Thymus (tissue), 11 donors: ENCODE measurements at regions not wholly inside any gene's neighbourhood (a gene's known extent, or its start where the extent isn't known, plus 50 kb on each side); places are given as distances from the start of the nearest gene placed in this dataset.
"Not testable (repeated sequence)": the region's sequence is repeated elsewhere in the genome, so short reads cannot be mapped to it uniquely, and the experiment has no call there.

Source experiments
- DNase-seq, 9 donors: peaks; one replicate each; pipeline ENCODE4 v3.0.0-alpha.2; 2013; ENCODE audit warnings: low spot score in 9 of 9, low read depth in 6 of 9, missing footprints in 1 of 9
- H3K27ac ChIP-seq, 2 donors: one replicate each; pipeline ENCODE4 v1.5.1; 2013; ENCODE audit warnings: control low read depth in 1 of 2, low read depth in 1 of 2, low read length in 1 of 2, mild to moderate bottlenecking in 1 of 2, moderate library complexity in 1 of 2
- H3K27me3 ChIP-seq, 2 donors: one replicate each; pipeline ENCODE4 v1.5.1; 2013; ENCODE audit warnings: low read length in 1 of 2; ENCODE audit not compliant: control insufficient read depth in 2 of 2, insufficient read depth in 1 of 2
- H3K36me3 ChIP-seq, 2 donors: one replicate each; pipeline ENCODE4 v1.5.1; 2013; ENCODE audit warnings: low read length in 1 of 2, mild to moderate bottlenecking in 1 of 2, moderate library complexity in 1 of 2; ENCODE audit not compliant: control insufficient read depth in 2 of 2, insufficient read depth in 2 of 2
- H3K4me1 ChIP-seq, 2 donors: one replicate each; pipeline ENCODE4 v1.5.1; 2013; ENCODE audit warnings: low read length in 2 of 2; ENCODE audit not compliant: control insufficient read depth in 2 of 2, insufficient read depth in 2 of 2
- H3K4me3 ChIP-seq, 2 donors: one replicate each; pipeline ENCODE4 v1.5.1; 2013; ENCODE audit warnings: low read length in 2 of 2, control low read depth in 1 of 2, mild to moderate bottlenecking in 1 of 2
- H3K9me3 ChIP-seq, 2 donors: one replicate each; pipeline ENCODE4 v1.5.1; 2013; ENCODE audit warnings: low read length in 1 of 2, mild to moderate bottlenecking in 1 of 2; ENCODE audit not compliant: control insufficient read depth in 2 of 2, insufficient read depth in 1 of 2
- WGBS: extraction: QIAGEN DNeasy Blood & Tissue Kit; methylation state at CpG from one replicate; pipeline ENCODE4 v1.1.7; 2013; 5-methylcytosine and 5-hydroxymethylcytosine counted together
- donor health status: healthy.

- no peak overlapping the region for H3K4me3 ChIP-seq
- no peaks in the 10 kb centered on the region for H3K4me1 ChIP-seq
- H3K27ac ChIP-seq = no peak overlapping the region
- H3K9me3 ChIP-seq = no peaks in the 10 kb centered on the region
- 97% methylated on average over 3 of the region's 3 CpGs for WGBS
- no peak for DNase-seq
- no peaks in the 10 kb centered on the region for H3K36me3 ChIP-seq
- no peaks in the 10 kb centered on the region for H3K27me3 ChIP-seq
Measured at GRCh38 chr7:65317372-65317771, 56.3 kb upstream of the ZNF92 start.

DNA sequence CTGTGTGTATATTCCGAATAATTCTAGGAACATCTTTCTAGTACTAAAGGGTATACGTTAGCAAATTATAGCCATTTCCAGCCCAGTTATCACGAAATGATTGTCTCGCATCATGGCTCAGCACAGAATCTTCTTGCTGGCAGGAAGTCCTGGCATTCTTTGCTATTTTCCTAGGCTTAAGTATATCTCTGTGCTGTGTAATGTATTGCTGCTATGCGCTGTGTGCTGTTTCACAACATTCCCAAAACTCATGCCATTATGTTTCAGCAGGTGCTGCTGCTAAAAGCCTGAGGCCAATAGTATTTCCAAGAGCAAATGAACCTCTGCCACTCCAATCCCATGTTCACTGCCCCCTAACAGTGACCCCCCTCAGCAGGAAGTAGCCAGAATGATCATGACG lies 62.9 kb upstream of the ZNF92 start:
- H3K4me1 ChIP-seq = no peaks in the 10 kb centered on the region
- H3K27me3 ChIP-seq = no peaks in the 10 kb centered on the region
- DNase-seq = no peak
- no peaks in the 10 kb centered on the region for H3K36me3 ChIP-seq
- H3K9me3 ChIP-seq = no peaks in the 10 kb centered on the region
- no peak overlapping the region for H3K4me3 ChIP-seq
- 93% methylated on average over 6 of the region's 6 CpGs for WGBS
- H3K27ac ChIP-seq = no peak overlapping the region

GRCh38 chr7:65308300-65308678 lies 65.4 kb upstream of the ZNF92 start:
- peaks cover 0 to 5% of the 10 kb centered on the region in 2 donors for H3K4me1 ChIP-seq
- H3K27me3 ChIP-seq = no peaks in the 10 kb centered on the region
- no peak overlapping the region for H3K4me3 ChIP-seq
- WGBS = 88% methylated on average over 2 of the region's 2 CpGs
- no peak for DNase-seq
- no peaks in the 10 kb centered on the region for H3K36me3 ChIP-seq
- no peaks in the 10 kb centered on the region for H3K9me3 ChIP-seq
- H3K27ac ChIP-seq = no peak overlapping the region

GRCh38 chr7:65307651-65308299 lies 65.9 kb upstream of the ZNF92 start:
- H3K36me3 ChIP-seq = no peaks in the 10 kb centered on the region
- no peaks in the 10 kb centered on the region for H3K27me3 ChIP-seq
- H3K4me1 ChIP-seq = peaks cover 0 to 5% of the 10 kb centered on the region in 2 donors
- H3K27ac ChIP-seq = no peak overlapping the region
- WGBS = 51% methylated on average over 8 of the region's 8 CpGs
- DNase-seq = peak; percentile 4 to 70 (median 34)
- H3K9me3 ChIP-seq = no peaks in the 10 kb centered on the region
- H3K4me3 ChIP-seq = no peak overlapping the region

DNA sequence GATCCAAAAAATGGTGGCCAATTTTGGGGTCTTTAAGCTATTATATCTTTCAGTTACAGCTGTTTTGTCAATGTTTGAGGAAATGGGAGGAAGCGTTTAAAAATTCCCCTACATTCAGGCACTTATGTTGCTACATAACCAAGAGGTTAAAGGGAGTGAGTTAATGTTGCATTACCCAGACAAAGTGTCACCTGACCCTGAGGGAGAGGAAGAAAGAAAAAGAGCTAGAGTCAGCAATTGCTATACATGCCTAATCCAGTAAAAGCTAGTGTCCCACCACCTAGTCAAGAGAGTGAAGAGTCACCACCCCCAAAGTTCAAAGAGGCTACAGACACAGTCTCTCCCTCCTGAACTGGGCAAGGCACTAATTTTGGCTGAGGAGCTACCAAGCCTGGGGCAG lies 69.5 kb upstream of the ZNF92 start:
- Histone ChIP-seq H3K4me3 (no peak overlapping the region), H3K27me3 (no peaks in the 10 kb centered on the region), H3K4me1 (peaks cover 0 to 10% of the 10 kb centered on the region in 2 donors), H3K36me3 (no peaks in the 10 kb centered on the region), H3K9me3 (no peaks in the 10 kb centered on the region), H3K27ac (no peak overlapping the region)
- WGBS = 93% methylated on average over 1 of the region's 1 CpG
- no peak for DNase-seq

DNA sequence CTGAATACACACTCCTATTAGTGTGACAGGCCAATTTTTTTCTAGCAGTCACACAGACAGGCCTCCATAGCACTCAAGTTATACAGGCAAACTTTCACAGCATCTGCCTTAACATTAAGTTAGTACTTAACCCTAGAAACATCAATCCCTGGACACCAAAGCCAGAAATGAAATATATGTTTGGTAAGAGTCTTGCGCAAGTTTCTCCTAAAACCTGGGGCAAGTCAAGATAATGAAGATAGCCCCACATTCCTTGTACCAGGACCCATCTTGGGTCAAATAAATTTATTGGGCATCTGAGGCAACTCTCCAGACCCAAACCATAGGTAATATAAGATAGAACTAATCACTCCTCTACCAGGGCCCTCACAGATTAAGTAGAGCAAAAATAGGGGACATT lies 70.8 kb upstream of the ZNF92 start:
- Histone ChIP-seq H3K4me1 (peaks cover 0 to 10% of the 10 kb centered on the region in 2 donors), H3K27ac (no peak overlapping the region), H3K27me3 (no peaks in the 10 kb centered on the region), H3K4me3 (no peak overlapping the region), H3K36me3 (no peaks in the 10 kb centered on the region), H3K9me3 (no peaks in the 10 kb centered on the region)
- 98% methylated on average over 1 of the region's 1 CpG for WGBS
- DNase-seq = no peak

DNA sequence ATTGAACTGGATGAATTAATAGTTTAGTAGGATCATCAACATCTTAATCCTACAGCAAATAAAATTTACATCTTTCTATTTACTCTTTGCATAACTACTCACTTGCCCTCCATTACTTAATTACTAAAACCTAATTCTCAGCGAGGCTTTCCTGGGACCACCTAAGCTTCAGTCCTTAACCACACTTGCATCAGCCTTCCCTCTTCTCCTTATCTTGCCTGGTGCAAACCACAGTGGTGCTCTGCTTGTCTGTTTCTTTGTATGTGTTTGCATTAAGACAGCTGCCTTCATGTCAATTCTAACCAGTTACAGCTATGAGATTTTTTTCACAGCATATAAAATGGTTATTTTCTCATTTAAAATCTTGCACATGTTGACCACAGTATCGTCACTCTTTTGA lies 72.6 kb upstream of the ZNF92 start:
- DNase-seq = no peak
- H3K9me3 ChIP-seq = no peaks in the 10 kb centered on the region
- H3K4me3 ChIP-seq = no peak overlapping the region
- 41% methylated on average over 2 of the region's 2 CpGs for WGBS
- no peak overlapping the region for H3K27ac ChIP-seq
- H3K36me3 ChIP-seq = no peaks in the 10 kb centered on the region
- H3K4me1 ChIP-seq = peaks cover 0 to 10% of the 10 kb centered on the region in 2 donors
- no peaks in the 10 kb centered on the region for H3K27me3 ChIP-seq

- H3K4me3 ChIP-seq = no peak overlapping the region
- 26% methylated on average over 2 of the region's 2 CpGs for WGBS
- H3K27me3 ChIP-seq = no peaks in the 10 kb centered on the region
- peaks cover 0 to 3% of the 10 kb centered on the region in 2 donors for H3K9me3 ChIP-seq
- H3K36me3 ChIP-seq = no peaks in the 10 kb centered on the region
- no peak for DNase-seq
- H3K27ac ChIP-seq = peak overlapping the region in 1 of 2 donors; percentile 16
- peaks cover under 1 to 4% of the 10 kb centered on the region in 2 donors for H3K4me1 ChIP-seq
Measured at GRCh38 chr7:65295409-65295808, 78.2 kb upstream of the ZNF92 start.

DNA sequence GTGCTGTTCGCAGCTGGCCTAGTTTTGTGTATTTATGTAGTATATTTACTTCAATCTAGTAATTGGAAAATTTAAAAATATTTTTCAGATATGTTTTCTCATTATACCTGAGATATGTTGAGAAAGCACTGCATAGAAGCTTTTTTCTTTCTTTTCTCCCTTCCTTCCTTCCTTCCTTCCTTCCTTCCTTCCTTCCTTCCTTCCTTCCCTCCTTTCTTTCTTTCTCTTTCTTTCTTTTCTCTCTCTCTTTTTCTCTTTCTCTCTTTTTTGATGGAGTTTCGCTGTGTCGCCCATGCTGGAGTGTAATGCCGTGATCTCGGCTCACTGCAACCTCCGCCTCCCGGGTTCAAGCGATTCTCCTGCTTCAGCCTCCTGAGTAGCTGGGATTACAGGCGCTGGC lies 83.3 kb upstream of the ZNF92 start:
- H3K4me3 ChIP-seq = not testable (repeated sequence)

More for the DNA sequence above, 83.3 kb upstream of the ZNF92 start:
- not testable (repeated sequence) for H3K4me1 ChIP-seq, H3K27me3 ChIP-seq, H3K36me3 ChIP-seq, H3K9me3 ChIP-seq, DNase-seq, H3K27ac ChIP-seq
- WGBS = 98% methylated on average over 9 of the region's 9 CpGs
